RPMI7951 (cell line): ENCODE measurements at regions not wholly inside any gene's neighbourhood (a gene's known extent, or its start where the extent isn't known, plus 50 kb on each side); places are given as distances from the start of the nearest gene placed in this dataset.

Experiments
- DNase-seq: peaks from one replicate; pipeline ENCODE4 v3.0.0-alpha.2; 2012; ENCODE audit warnings: low read depth

DNA sequence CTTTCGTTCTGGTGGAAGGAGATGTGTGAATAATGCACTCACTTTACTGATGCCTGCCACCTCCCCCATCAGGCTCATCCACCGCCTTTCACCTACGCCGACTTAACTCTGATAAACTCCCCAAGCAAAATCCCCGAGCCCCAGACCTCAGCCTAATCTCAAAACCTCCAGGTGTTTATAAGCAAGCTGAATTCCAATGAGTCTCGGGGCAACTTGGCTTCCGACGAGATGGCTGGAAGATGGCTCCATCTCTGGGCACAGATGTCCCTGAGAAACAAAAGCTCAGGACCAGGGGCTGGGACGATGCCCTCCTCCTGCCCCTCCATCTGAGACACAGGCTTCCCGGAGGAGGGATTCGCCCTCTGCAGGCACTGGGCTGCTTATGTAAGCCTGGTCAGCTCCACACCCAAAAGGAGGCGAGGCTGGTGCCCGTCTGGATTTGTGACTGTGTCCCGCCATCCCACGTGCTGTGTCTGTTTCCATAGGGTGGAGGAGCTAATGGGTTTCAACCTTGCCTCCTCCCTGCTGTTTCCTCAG lies 386.4 kb upstream of the TNRC6C start:
- no peak for DNase-seq

DNA sequence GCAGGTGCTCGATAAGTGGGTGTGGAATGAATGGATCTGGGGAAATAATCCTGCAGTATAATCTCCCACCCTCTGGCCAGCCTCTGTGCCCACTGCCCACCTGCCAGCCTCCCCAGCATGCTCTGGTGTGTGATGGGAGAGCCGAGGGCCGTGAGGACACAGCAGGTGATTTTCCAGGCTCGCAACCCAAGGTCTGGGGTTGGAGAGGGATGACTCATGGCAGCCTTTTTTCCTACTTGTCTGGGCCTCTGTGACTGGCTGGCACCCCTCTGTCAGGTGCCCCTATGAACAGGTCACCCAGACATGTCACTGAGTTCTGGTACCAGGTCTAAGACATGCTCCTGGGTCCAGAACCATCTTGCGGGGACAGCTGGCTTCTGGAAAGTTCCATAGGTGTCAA lies 385.7 kb upstream of the TNRC6C start:
- no peak for DNase-seq

DNA sequence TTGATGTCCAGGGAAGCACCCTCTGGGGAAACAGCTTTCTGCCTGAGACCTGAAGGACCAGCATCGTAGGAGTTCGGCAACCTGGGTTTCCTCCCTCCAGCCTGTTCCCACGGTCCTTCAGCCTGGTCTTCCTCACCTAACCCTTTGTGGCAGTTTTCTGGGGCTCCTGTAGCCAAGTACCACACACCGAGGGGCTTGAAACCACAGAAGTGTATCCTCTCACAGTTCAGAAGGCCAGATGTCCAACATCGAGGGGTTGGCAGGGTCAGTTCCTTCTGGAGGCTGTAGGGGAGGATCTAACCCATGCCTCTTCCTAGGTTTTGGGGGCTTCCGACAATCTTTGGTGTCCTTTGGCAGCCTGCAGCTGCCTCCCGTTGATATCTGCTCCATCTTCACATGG lies 381.0 kb upstream of the TNRC6C start:
- no peak for DNase-seq

DNA sequence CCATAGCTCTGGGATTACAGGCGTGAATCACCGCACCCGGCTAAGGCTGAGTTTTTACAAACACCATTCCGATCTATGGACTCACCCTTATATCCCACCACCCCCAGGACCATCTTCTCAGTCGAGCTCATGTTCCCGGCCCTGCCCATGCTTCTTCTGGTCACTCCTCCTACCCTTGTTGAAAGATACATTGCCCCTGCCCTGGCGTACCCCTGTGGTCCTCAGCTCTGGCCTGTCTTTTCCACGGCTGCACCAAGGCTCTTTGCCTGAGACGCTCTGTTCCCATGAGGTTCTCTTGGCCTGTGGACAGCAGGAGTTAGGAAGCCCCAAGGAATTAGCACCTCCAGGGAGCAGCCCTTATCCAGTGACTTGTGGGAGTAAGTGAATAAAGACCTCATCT lies 379.4 kb upstream of the TNRC6C start:
- DNase-seq: no peak

DNA sequence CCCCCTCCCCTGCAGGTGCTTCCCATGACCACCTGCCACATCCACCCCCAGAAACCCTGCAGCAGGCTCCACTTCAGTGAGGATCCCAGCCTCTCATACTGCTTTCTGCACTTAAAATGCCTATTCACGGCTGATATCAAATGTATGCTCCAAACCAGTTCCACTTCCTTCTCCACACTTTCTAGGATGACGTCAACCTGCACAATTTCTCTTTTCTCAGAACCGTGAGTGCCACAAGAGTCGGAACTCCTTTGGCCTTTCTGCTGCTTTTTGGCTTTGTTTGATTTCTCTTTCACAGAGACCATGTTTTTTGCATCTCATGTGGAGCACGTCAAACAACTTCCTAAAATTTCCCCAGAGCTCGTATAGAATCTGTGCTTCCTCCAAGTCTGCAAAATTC lies 378.8 kb upstream of the TNRC6C start:
- DNase-seq: no peak

DNA sequence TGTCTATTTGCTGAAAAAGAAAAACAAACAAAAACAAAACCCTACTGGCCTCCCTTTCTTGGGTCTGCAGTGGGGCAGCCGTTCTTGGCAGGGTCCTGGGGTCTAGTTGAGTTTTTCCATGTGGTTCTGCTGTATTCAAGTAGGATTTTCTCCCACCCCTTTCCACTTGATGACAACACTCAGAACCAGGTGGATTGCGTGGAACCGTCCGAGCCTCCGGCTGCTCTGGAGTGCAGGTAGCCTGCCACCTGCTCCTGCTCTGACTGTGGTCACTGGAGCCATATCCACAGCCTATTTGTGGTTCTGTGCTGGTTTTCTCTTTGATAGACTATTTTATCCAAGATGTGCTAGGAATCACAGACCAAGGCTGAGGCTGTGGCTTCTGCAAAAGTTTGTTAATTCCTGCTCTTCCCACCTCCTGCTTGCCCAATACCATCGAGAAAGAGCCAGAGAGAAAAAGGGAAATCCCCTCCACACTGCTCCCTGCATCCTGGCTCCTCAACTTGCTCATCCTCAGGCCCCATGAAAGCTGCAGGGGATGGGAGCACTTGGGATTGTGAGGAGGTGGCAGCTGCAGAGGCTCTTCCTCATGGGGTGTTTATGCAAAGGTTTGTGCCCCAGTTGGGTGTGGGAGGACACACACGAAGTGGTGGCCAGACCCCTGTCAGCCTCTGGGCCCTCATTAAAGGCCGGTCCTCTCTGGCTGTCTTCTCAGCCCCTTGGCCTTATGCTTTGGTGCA lies 377.8 kb upstream of the TNRC6C start:
- DNase-seq: no peak

DNA sequence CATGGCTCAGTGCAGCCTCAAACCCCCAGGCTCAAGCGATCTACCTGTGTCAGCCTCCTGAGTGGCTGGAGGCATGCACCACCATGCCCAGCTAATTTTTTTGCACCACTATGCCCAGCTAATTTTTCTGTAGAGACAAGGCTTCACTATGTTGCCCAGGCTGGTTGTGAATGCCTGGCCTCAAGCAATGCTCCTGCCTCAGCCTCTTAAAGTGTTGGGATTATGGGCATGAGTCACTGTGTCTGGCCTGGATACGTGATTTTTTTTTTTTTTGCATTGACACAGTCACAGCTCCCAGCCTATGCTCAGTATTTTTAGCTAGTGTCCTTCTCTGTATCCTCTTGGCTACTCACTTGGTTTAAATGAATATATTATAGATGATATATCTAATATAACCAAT lies 377.0 kb upstream of the TNRC6C start:
- peak; percentile 59 for DNase-seq

DNA sequence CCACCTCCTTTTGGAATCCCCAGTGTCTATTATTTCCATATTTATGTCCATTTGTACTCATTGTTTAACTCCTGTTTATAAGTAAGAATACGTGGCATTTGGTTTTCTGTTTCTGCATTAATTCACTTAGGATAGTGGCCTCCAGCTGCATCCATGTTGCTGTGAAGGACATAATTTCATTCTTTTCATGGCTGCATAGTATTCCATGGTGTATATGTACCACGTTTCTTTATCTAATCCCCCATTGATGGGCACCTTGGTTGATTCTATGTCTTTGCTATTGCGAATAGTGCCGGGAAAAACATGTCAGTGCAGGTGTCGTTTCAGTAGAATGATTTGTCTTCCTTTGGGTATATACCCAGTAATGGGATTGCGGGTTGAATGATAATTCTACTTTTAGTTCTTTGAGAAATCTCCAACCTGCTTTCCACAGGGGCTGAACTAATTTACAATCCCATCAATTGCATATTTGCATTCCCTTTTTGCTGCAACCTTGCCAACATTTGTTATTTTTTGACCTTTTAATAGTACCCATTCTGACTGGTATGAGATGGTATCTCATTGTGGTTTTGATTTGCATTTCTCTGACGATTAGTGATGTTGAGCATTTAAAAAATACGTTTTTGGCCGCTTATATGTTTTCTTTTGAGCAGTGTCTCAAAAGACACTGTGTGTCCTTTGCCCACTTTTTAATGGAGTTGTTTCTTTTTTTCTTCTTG lies 373.2 kb upstream of the TNRC6C start:
- no peak for DNase-seq

DNA sequence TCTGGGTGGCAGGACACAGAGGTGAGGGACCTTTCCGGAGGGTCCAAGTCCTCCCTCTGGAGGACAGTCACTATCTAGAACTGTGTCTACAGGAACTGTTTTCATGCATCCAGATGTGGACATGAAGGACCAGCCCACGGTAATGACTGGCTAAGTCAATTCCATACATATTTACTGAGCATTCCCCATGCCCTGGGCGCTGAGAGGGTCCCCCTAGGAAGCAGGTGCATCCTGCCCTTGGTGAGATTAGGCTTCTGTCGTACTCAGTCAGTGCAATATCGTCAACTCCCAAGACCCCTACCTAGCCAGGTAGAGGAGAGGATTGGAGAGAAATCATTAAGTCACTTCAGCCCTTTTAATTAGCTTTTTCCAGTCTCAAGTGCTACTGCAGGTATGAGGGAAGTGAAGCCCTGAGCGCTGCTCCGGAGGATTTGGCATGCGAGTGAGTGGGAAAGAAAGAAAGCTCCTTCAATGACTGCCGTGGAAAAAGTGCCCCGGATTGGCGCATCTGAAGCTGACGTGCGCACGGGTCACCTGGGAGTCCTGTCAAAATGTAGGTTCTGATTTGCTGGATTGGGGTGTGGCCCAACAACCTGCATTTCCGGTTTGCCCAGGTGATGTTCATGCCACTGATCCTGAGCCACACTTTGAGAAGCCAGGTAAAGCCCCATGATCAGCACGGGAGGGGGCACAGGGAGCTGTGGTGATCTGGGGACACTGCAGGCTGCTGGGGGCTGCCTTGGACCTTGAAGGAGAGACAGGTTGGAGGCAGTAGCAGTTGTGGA lies 367.4 kb upstream of the TNRC6C start:
- no peak for DNase-seq

DNA sequence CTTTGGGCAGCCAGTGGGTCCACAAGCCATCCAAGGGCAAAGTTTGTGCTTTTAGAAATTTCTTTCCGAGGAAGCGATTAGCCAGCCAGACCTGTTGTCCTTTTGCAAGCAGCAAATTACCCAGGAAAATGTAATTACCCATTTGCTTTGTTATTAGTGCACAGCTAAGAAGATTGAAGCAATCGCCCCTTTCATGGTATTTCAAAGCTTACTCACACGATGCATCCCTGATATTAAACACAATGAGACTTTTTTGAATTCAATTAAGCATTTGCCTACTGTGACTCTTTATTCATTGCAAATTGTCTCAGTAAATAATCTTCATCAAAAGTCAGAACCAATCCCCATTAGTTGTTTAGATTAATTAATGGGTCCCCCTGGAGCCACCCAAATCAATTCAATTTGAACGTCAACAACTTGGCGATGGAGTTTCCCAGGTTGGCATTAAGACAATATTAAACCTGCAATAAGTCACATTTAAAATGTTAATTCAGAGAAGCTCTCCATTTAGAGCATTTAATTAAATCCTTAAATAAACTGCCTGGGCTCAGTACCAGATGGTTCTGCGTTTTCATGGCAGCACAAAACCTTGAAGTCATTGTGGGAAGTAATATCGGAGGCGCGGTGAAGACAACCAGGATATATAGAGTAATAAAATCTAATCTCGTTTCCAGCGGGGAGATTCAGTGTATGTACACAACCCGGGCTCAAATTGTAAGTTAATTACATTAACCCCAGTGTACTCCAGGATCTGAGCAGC lies 366.2 kb upstream of the TNRC6C start:
- no peak for DNase-seq

DNA sequence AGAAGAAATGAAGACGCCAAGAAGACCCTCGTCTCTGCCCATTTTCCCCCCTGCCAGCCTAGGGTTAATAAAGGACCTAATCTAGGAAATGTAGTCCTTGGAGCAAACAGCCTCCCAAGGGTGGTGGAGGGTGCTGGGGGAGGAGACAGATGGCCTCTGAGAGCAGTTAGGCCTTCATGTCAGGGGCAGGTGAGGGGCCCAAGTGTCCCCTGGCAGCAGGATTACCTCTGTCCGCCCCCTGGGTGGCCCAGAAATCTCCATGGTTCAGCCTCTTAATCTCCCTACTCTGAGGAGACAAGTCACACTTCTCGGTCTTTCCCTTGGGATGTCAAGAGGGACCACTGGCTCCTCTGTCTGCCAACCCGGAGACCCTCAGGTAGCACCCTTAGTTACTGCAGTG lies 365.4 kb upstream of the TNRC6C start:
- DNase-seq: no peak

DNA sequence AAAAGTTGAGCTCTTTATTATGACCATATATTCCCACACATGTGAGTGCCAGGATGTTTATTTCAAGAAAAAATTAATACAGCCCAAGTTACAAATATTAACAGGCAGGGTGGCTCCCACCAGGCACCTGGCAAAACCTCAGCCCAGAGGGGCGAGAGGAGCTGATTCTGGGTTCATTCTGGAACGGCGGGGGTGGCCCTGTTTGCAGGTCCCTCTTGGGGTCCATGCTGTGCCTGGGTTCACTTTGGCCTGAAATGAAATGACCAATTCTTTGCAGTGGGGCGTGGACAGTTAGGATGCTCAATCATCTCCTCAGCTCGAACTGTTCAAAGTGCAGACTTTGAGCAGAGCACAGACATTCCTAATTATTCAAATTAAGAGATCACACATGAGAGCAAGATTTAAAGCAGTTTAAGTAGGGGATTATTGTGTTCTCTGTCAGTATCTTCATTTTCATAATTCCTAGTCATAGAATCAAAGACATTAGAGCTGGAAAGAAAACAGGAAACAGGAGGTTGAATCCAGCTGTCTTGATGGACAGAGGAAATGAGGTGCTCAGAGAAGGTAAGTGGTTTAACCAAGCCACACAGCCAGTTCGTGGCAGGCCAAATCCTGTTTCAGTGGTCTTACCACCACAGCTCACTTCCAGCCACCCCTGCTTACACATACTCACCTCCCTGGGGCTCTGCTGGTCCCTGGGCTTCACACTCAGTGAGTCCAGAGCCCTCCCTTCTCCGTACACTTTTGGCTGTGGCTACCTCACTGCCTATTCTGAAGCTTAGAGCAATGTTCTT lies 363.9 kb upstream of the TNRC6C start:
- no peak for DNase-seq

DNA sequence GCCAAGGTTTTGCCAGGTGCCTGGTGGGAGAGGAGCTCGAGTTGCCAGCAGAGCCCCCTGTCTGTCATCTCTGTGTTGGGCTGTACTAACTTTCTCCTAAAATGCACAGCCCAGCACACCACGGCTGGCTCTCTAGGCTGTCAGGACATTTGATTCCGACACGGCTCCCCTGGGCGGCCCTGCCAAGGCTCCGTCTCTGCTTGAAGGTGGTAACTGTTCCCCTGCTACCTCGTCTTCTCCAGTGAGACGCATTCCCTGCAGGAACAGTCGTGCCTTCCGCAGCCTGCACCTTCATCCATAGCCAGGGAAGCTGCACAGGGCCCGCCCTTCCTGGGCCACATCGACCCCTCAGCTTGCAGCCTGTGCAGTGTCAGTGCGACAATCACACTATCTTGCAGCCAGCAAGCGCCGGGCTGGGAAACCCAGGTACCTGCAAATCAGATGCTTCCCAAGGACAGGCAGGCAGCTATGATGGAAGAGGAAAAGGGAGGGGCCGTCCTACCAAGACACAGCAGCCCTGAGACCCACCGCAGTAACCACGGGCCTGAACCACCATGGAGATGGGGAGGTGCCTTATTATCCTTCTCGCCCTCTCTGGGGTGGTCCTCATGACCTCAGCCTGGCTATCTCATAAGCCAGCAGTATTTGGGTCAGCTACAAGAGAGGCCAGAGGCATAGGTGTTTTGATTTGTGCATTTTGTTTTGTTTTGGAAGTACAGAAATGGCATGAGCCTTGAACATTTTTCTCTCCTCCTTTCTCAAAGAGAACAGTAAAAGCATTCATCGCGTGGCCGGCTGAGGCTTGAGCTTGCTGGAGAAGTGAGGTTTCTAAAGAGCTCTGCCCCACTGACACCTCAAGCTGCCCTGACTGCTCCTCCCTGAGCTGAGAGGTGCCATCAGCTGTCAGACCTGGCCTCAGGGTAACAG lies 361.7 kb upstream of the TNRC6C start:
- DNase-seq: no peak

DNA sequence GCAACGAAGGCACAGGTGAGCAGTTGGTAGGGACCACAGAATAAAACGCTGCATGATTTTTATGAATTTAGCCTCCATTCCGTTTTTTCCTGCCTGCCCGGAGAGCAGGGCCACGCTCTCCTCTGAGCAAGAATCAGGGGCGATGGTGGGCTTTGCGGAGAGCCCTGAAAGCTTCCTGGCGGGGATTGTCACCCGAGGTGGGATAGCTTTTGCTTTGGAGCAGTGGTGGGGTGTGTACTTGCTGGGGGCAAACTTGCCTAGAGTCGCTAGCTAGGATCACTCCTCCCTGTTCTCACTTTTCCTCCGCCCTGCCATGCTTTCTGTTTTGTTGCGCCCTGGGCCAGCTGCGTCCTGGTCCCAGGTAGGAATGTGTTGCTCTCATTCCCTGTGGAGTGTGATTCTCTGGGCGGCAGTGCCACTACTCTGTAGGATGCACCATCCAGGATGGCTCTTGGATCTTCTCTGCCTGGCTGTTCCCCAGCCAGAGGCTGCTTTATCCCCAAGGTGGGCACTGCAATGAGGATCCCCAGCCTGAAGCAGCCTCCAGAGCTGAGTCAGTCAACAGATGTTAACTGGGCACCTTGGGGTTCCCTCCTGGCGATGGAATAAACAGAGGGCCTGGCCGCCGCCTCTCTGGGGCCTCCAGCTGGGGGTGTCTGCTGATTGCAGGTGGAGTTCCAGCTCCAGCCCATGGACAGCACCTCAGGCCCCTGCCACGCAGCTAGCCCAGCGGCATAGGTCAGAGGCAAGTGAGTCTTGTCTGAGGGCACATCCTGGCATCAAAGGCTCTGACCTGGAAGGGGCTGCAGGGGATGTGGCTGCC lies 360.9 kb upstream of the TNRC6C start:
- DNase-seq: no peak

DNA sequence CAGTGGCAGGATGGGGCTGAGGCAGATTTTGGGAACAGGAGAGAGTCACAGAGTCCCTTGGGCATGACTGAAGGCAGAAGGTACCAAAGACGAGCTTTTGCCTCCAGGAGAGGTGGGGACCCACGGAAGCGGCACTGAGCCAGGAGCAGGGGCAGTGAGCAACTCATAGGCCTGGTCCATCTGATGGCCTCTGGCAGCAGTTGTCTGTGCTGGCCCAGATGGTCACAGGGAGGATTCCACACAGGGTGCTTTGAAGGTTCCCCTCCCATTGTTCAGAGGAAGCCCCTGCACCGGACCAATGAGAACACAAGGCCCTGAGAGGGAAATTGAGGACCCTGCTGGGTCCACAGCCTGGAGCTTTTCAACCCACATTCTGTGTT lies 360.3 kb upstream of the TNRC6C start:
- no peak for DNase-seq

DNA sequence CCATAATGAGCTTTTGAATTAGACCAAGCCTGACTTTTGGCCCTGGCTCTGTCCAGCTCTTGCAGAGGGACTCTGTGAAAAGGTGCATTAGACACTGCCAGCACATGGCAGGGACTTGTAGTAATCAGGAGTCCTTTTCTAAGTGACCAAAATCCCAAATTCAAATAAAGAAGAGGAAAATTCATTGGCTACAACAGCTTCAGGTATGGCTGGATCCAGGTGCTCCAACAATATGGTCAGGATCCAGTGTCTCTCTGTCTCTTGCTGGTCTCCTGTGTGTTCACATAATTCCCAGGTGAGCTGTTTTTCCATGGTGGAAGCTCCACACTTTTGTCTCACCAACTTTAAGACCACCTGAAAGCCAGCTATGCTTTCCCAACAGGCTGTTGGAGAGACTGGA lies 358.8 kb upstream of the TNRC6C start:
- DNase-seq: no peak

DNA sequence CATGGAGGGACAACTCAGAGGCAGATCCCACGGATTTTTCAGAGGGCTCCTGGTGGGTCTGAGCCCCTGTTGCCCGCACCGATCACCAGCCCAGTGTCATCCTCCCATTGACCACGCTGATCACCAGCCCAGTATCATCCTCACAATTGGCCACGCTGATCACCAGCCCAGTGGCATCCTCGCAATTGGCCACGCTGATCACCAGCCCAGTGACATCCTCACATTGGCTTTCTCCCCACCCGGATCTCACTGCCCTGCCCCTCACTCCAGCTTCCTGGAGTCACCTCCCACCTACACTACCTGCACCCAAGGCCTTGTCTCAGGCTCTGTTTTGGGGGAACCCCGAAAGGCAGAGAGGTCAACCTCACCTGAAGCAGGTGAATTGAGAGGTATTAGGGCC lies 358.2 kb upstream of the TNRC6C start:
- DNase-seq: no peak

DNA sequence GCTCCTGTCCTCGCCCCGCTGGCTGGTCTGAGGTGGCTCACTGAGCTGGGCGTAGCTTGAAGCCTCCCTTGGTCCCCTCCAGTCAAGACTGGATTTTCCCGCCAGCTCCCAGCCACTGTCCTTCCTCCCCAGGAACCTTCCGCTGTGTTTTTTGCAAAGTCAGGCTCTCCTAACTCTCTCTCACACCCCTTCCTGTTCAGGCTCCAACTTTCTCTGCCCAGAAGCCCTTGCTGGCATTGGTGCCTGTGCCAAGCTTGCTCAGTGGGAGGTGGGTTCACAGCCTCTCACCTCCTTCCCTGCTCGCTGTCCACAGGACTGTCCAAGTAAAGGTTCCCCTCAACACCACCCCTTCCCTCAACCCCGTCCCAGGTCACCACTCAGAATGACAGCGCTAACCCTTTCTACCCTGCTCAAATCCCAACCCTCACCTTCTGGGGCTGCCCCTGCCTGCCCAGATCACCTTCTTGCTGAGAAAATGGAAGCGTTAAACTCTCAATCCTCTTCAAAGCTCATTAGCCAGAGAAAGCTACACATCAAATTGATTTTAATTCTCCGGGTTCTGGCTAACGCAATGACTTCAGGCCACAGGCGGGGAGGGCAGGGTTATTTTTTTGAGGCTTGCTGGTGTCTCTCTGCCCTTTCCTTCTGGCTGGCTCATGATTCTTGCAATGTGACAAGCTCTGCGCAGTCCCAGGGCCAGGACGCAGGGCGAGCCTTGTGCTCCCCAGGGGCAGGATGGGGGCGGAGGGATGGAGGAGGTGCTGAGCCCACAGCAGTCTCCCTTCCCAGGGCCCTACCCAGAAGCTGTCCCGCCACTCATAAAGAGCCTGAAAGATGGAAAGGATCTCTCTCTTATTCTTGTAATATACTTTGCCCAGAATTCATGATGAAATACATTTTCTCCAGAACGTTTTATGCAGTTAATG lies 357.2 kb upstream of the TNRC6C start:
- no peak for DNase-seq
